WTC11 (cell line): ENCODE measurements at regions not wholly inside any gene's neighbourhood (a gene's known extent, or its start where the extent isn't known, plus 50 kb on each side); places are given as distances from the start of the nearest gene placed in this dataset.

Experiments
- ATAC-seq: fragments of 200-7000 bp; cut with Tn5 transposase; 2 replicates; pipeline ENCODE4 v1.10.0; 2021; ENCODE audit warnings: mild to moderate bottlenecking, moderate library complexity
- CTCF ChIA-PET: fragments of 300-600 bp; sonication (Branson Sonifier 250); formaldehyde crosslinking; loops from one replicate; lab custom pipeline; 2021; ENCODE audit warnings: antibody characterized with exemption; lab: Charles Lee
- POLR2A ChIA-PET: fragments of 350-600 bp; sonication (Branson Sonifier 250); formaldehyde crosslinking; loops from one replicate; lab custom pipeline; 2021; ENCODE audit warnings: antibody characterized with exemption; lab: Charles Lee
- DNase-seq: peaks from one replicate; pipeline ENCODE4 v3.0.0; 2021; ENCODE audit warnings: low spot score
- H3K27ac Mint-ChIP-seq: 2 replicates; pipeline ENCODE4 v1.8.0; 2021; ENCODE audit warnings: mixed read lengths
- H3K27me3 Mint-ChIP-seq: 2 replicates; pipeline ENCODE4 v1.8.0; 2021; ENCODE audit warnings: low read depth, mild to moderate bottlenecking, moderate library complexity, mixed read lengths
- H3K36me3 Mint-ChIP-seq: 2 replicates; pipeline ENCODE4 v1.8.0; 2021; ENCODE audit warnings: mixed read lengths
- H3K4me1 Mint-ChIP-seq: 2 replicates; pipeline ENCODE4 v1.8.0; 2022; ENCODE audit warnings: mixed read lengths
- H3K4me3 Mint-ChIP-seq: 2 replicates; pipeline ENCODE4 v1.8.0; 2021; ENCODE audit warnings: mild to moderate bottlenecking, moderate library complexity, mixed read lengths
- H3K9me3 Mint-ChIP-seq: 2 replicates; pipeline ENCODE4 v1.8.0; 2021; ENCODE audit warnings: mixed read lengths
- ATF1 ChIP-seq: sonication (generic); formaldehyde crosslinking; IDR thresholded peaks from 2 replicates; pipeline ENCODE4 v1.8.1; 2023; ENCODE audit warnings: mild to moderate bottlenecking, moderate library complexity, missing genetic modification reagents
- CREM ChIP-seq: sonication (generic); formaldehyde crosslinking; IDR thresholded peaks from 2 replicates; pipeline ENCODE4 v1.8.1; 2022; ENCODE audit warnings: mild to moderate bottlenecking, missing genetic modification reagents, moderate library complexity
- CTCF ChIP-seq: fragments of 200-600 bp; IDR thresholded peaks from 2 replicates; pipeline ENCODE4 v1.8.0; 2022; ENCODE audit warnings: antibody characterized with exemption
- ERG ChIP-seq: fragments of 250-450 bp; sonication (Bioruptor Pico); IDR thresholded peaks from 2 replicates; pipeline ENCODE4 v1.8.0; 2021; ENCODE audit warnings: mild to moderate bottlenecking
- GABPB1 ChIP-seq: sonication (generic); formaldehyde crosslinking; IDR thresholded peaks from 2 replicates; pipeline ENCODE4 v1.8.1; 2023; ENCODE audit warnings: mild to moderate bottlenecking, missing genetic modification reagents
- GTF2I ChIP-seq: fragments of 250-450 bp; sonication (Bioruptor Pico); conservative IDR thresholded peaks from 2 replicates; pipeline ENCODE4 v1.4.0; 2021; ENCODE audit warnings: mild to moderate bottlenecking
- IRF2 ChIP-seq: sonication (generic); formaldehyde crosslinking; IDR thresholded peaks from 2 replicates; pipeline ENCODE4 v1.8.0; 2022; ENCODE audit warnings: low read depth, missing genetic modification reagents, borderline replicate concordance
- JUN ChIP-seq: sonication (generic); formaldehyde crosslinking; IDR thresholded peaks from 2 replicates; pipeline ENCODE4 v1.8.0; 2023; ENCODE audit warnings: mild to moderate bottlenecking, missing genetic modification reagents
- NR1H2 ChIP-seq: sonication (generic); formaldehyde crosslinking; IDR thresholded peaks from 2 replicates; pipeline ENCODE4 v1.9.0; 2021; ENCODE audit warnings: mild to moderate bottlenecking, moderate library complexity, missing genetic modification reagents
- NR3C1 ChIP-seq: sonication (generic); formaldehyde crosslinking; conservative IDR thresholded peaks from 2 replicates; pipeline ENCODE4 v1.8.1; 2023; ENCODE audit warnings: low read depth, mild to moderate bottlenecking, missing genetic modification reagents
- PRRX2 ChIP-seq: fragments of 250-450 bp; sonication (Bioruptor Pico); IDR thresholded peaks from 2 replicates; pipeline ENCODE4 v1.8.0; 2021; ENCODE audit warnings: mild to moderate bottlenecking
- SP1 ChIP-seq: sonication (generic); formaldehyde crosslinking; conservative IDR thresholded peaks from 2 replicates; pipeline ENCODE4 v1.8.1; 2022; ENCODE audit warnings: missing genetic modification reagents
- ZNF281 ChIP-seq: sonication (generic); formaldehyde crosslinking; IDR thresholded peaks from 2 replicates; pipeline ENCODE4 v1.8.0; 2023; ENCODE audit warnings: mild to moderate bottlenecking, missing genetic modification reagents
- ZNF317 ChIP-seq: sonication (generic); formaldehyde crosslinking; IDR thresholded peaks from 2 replicates; pipeline ENCODE4 v1.8.1; 2023; ENCODE audit warnings: low read depth, mild to moderate bottlenecking, moderate library complexity, missing genetic modification reagents, borderline replicate concordance
- ZNF396 ChIP-seq: fragments of 250-450 bp; sonication (Bioruptor Pico); IDR thresholded peaks from 2 replicates; pipeline ENCODE4 v1.8.0; 2021; ENCODE audit warnings: mild to moderate bottlenecking, moderate library complexity, borderline replicate concordance
- ZNF423 ChIP-seq: fragments of 250-450 bp; sonication (Bioruptor Pico); IDR thresholded peaks from 2 replicates; pipeline ENCODE4 v2.1.2; 2022; ENCODE audit warnings: mild to moderate bottlenecking, moderate library complexity
- TF ChIP-seq, protein P1 (sequence below): fragments of 250-450 bp; sonication (Bioruptor Pico); IDR thresholded peaks from 2 replicates; pipeline ENCODE4 v1.9.0; 2021; ENCODE audit warnings: mild to moderate bottlenecking
- TF ChIP-seq, protein P2 (sequence below): sonication (generic); formaldehyde crosslinking; IDR thresholded peaks from 2 replicates; pipeline ENCODE4 v1.8.1; 2023; ENCODE audit warnings: mild to moderate bottlenecking, missing genetic modification reagents

DNA sequence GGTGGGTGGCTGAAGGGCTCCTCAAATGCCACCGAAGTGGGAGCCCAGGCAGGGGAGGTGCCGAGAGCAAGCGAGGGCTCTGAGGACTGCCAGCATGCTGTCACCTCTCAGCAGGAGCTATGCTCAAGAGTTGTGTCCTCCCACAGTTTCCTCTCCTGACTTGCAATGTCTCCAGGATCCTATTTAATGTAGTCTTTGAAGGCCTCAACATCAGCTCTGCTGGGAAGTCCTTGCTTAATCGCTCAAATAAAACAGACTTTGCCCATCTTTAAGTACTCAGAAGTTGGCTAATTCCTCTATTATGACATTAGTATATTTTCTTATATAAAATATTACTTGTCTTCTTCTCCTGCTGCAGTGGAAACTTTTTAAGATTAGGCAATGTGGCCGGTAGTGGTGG lies 154.2 kb upstream of the NRIP1 start:
- H3K27ac Mint-ChIP-seq = no peak overlapping the region
- DNase-seq (no peak), ATAC-seq (no peak)
- CTCF ChIA-PET = no interaction called here
- no peaks in the 10 kb centered on the region for H3K36me3 Mint-ChIP-seq
- H3K4me3 Mint-ChIP-seq = no peak overlapping the region
- H3K27me3 Mint-ChIP-seq = peaks cover 42% of the 10 kb centered on the region
- no peak for TF ChIP-seq ATF1 (CRISPR knock-in tag)
- TF ChIP-seq ZNF281 (CRISPR knock-in tag) = no peak
- no peak for TF ChIP-seq NR1H2 (CRISPR knock-in tag)
- TF ChIP-seq CTCF = no peak
- no peak for TF ChIP-seq SP1 (CRISPR knock-in tag)
- TF ChIP-seq GABPB1 (CRISPR knock-in tag) = no peak
- POLR2A ChIA-PET = no interaction called here
- H3K9me3 Mint-ChIP-seq = peaks cover 6% of the 10 kb centered on the region; the same call in 1 of the 2 replicates
- peaks cover 27% of the 10 kb centered on the region for H3K4me1 Mint-ChIP-seq

DNA sequence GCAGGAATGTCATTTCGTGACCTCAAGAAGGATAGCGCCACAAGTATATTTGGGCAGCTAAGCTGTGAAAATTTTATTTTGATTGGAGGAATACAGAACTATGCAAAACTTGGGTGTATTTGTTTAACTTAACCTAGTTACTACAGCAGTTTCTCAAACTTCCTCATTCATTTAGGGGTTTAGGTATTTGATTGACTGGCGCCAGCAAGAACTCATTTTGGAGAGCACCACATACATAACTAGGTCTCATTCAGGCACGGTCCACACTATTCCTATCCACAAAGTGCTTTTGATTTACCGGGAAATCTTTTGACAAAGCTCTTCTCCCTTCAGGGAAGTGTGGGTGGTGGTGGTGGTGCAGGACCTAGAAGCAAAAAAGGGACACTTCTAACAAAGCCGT lies 155.1 kb upstream of the NRIP1 start:
- Mint-ChIP-seq H3K27ac (no peak overlapping the region), H3K4me3 (no peak overlapping the region), H3K27me3 (peaks cover 50% of the 10 kb centered on the region), H3K36me3 (no peaks in the 10 kb centered on the region), H3K4me1 (peaks cover 27% of the 10 kb centered on the region), H3K9me3 (peaks cover 6% of the 10 kb centered on the region; the same call in 1 of the 2 replicates)
- POLR2A ChIA-PET = no interaction called here
- ATAC-seq = no peak
- DNase-seq = no peak
- TF ChIP-seq GABPB1 (CRISPR knock-in tag) (no peak), ZNF281 (CRISPR knock-in tag) (no peak), GTF2I (CRISPR knock-in tag) (no peak), PRRX2 (CRISPR knock-in tag) (no peak), ATF1 (CRISPR knock-in tag) (no peak), ZNF396 (CRISPR knock-in tag) (no peak), CREM (CRISPR knock-in tag) (no peak), ERG (CRISPR knock-in tag) (no peak), IRF2 (CRISPR knock-in tag) (no peak), NR3C1 (CRISPR knock-in tag) (no peak), JUN (CRISPR knock-in tag) (no peak), ZNF317 (CRISPR knock-in tag) (no peak), ZNF423 (CRISPR knock-in tag) (no peak)
- TF ChIP-seq, protein P1, sequence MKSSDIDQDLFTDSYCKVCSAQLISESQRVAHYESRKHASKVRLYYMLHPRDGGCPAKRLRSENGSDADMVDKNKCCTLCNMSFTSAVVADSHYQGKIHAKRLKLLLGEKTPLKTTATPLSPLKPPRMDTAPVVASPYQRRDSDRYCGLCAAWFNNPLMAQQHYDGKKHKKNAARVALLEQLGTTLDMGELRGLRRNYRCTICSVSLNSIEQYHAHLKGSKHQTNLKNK (CRISPR knock-in tag) = no peak
- TF ChIP-seq, protein P2, sequence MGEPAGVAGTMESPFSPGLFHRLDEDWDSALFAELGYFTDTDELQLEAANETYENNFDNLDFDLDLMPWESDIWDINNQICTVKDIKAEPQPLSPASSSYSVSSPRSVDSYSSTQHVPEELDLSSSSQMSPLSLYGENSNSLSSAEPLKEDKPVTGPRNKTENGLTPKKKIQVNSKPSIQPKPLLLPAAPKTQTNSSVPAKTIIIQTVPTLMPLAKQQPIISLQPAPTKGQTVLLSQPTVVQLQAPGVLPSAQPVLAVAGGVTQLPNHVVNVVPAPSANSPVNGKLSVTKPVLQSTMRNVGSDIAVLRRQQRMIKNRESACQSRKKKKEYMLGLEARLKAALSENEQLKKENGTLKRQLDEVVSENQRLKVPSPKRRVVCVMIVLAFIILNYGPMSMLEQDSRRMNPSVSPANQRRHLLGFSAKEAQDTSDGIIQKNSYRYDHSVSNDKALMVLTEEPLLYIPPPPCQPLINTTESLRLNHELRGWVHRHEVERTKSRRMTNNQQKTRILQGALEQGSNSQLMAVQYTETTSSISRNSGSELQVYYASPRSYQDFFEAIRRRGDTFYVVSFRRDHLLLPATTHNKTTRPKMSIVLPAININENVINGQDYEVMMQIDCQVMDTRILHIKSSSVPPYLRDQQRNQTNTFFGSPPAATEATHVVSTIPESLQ = no peak
- CTCF ChIA-PET = no interaction called here
